DND-41 (cell line): ENCODE measurements at regions not wholly inside any gene's neighbourhood (a gene's known extent, or its start where the extent isn't known, plus 50 kb on each side); places are given as distances from the start of the nearest gene placed in this dataset.
A peak's percentile ranks its signal among the peaks of the same experiment; 100 is the strongest.

Source experiments
- ATAC-seq: fragments of 200-7000 bp; cut with Tn5 transposase; 3 replicates; pipeline ENCODE4 v1.9.1; 2021; ENCODE audit warnings: low read depth; ENCODE audit not compliant: insufficient read depth
- DNase-seq: peaks from one replicate; pipeline ENCODE4 v3.0.0-alpha.2; 2020
- H2AFZ ChIP-seq: 2 replicates; pipeline ENCODE4 v1.6.0; 2012; ENCODE audit warnings: low read depth, low read length
- H3K27ac ChIP-seq: 2 replicates; pipeline ENCODE4 v1.5.1; 2012; ENCODE audit warnings: low read length, inconsistent platforms
- H3K27me3 ChIP-seq: fragments of 200-600 bp; sonication (generic); 2 replicates; pipeline ENCODE4 v1.6.0; 2012; ENCODE audit warnings: low read length, mild to moderate bottlenecking, inconsistent platforms; ENCODE audit not compliant: insufficient read depth, poor library complexity
- H3K36me3 ChIP-seq: 2 replicates; pipeline ENCODE4 v1.5.1; 2012; ENCODE audit warnings: low read length, inconsistent platforms; ENCODE audit not compliant: insufficient read depth
- H3K4me1 ChIP-seq: 2 replicates; pipeline ENCODE4 v1.5.1; 2012; ENCODE audit warnings: mild to moderate bottlenecking, low read length; ENCODE audit not compliant: insufficient read depth
- H3K4me2 ChIP-seq: 2 replicates; pipeline ENCODE4 v1.6.0; 2012; ENCODE audit warnings: mild to moderate bottlenecking, moderate library complexity, low read length, inconsistent platforms; ENCODE audit not compliant: insufficient read depth
- H3K4me3 ChIP-seq, 2 experiments: fragments of 200-600 bp in 1 of 2; shearing (Covaris generic) in 1 of 2; 2 replicates each; pipeline ENCODE4 v1.5.1; 2012 to 2016; ENCODE audit warnings: inconsistent platforms in 2 of 2, low read length in 2 of 2, mild to moderate bottlenecking in 2 of 2, low read depth in 1 of 2, moderate library complexity in 1 of 2
- H3K79me2 ChIP-seq: 2 replicates; pipeline ENCODE4 v1.6.0; 2012; ENCODE audit warnings: low read length, inconsistent platforms; ENCODE audit not compliant: insufficient read depth
- H3K9ac ChIP-seq: 2 replicates; pipeline ENCODE4 v1.6.0; 2012; ENCODE audit warnings: low read depth, mild to moderate bottlenecking, inconsistent platforms, low read length, moderate library complexity
- H3K9me3 ChIP-seq: 2 replicates; pipeline ENCODE4 v1.5.1; 2012; ENCODE audit warnings: low read length, moderate library complexity, mild to moderate bottlenecking, inconsistent platforms; ENCODE audit not compliant: insufficient read depth, severe bottlenecking
- H4K20me1 ChIP-seq: 2 replicates; pipeline ENCODE4 v1.6.0; 2012; ENCODE audit warnings: low read length; ENCODE audit not compliant: insufficient read depth
- EZH2 ChIP-seq: IDR thresholded peaks from 3 replicates; pipeline ENCODE4 v1.6.1; 2012; ENCODE audit warnings: borderline replicate concordance, low read depth, mild to moderate bottlenecking, moderate library complexity, low read length, inconsistent platforms; ENCODE audit not compliant: severe bottlenecking
- TF ChIP-seq, protein P1 (sequence below): IDR thresholded peaks from 2 replicates; pipeline ENCODE4 v1.5.1; 2012; ENCODE audit warnings: borderline replicate concordance, low read length, moderate library complexity, mild to moderate bottlenecking; ENCODE audit not compliant: poor library complexity, severe bottlenecking; ENCODE audit errors: extremely low read depth

DNA sequence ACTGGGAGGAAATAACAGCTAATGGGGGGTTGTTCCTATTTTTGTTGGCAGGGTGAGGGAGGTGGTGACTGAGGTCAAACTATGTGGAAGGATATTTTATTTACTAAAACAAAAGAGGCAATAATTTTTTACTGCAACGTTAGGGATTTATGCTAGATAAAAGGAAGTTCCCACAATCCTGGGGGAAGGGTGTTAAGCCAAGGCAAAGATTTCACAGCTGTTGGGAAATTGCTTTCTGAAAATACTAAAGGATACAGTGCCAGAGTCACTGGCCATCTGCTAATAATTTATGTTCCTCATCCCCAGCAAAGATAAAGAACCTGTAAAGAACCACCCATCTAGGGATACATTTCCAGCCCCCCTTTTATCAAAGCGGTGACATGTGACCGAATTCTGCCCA, 756.0 kb upstream of the RBFOX1 start:
- Histone ChIP-seq H3K27me3 (no peaks in the 10 kb centered on the region), H3K79me2 (no peaks in the 10 kb centered on the region), H3K27ac (no peak overlapping the region), H3K4me2 (no peak overlapping the region), H4K20me1 (no peaks in the 10 kb centered on the region), H3K9ac (no peak overlapping the region), H3K36me3 (no peaks in the 10 kb centered on the region), H2AFZ (no peak overlapping the region), H3K4me1 (no peaks in the 10 kb centered on the region), H3K9me3 (no peaks in the 10 kb centered on the region), H3K4me3 (no peak overlapping the region)
- TF ChIP-seq EZH2: no peak
- TF ChIP-seq, protein P1, sequence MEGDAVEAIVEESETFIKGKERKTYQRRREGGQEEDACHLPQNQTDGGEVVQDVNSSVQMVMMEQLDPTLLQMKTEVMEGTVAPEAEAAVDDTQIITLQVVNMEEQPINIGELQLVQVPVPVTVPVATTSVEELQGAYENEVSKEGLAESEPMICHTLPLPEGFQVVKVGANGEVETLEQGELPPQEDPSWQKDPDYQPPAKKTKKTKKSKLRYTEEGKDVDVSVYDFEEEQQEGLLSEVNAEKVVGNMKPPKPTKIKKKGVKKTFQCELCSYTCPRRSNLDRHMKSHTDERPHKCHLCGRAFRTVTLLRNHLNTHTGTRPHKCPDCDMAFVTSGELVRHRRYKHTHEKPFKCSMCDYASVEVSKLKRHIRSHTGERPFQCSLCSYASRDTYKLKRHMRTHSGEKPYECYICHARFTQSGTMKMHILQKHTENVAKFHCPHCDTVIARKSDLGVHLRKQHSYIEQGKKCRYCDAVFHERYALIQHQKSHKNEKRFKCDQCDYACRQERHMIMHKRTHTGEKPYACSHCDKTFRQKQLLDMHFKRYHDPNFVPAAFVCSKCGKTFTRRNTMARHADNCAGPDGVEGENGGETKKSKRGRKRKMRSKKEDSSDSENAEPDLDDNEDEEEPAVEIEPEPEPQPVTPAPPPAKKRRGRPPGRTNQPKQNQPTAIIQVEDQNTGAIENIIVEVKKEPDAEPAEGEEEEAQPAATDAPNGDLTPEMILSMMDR: no peak
- ATAC-seq: no peak
- no peak for DNase-seq

DNA sequence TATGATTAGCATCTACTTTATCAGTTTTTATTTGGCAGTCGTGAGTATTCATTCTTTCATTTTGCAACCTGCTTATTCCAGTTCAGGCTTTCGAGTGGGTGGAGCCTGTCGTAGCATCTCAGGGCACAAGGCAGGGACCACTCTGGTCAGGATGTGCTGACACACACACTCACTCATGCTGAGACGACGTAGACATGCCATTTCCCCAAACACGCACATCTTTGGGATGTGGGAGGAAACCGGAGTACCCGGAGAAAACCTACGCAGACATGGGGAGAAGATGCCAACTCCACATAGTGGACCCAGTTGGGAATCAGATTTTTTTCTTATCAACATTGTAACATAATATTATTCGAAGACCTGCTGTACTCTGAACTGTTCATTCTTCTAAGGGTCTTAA, 756.5 kb upstream of the RBFOX1 start:
- ATAC-seq: no peak
- H3K4me2 ChIP-seq: no peak overlapping the region
- TF ChIP-seq, protein P1: no peak
- TF ChIP-seq EZH2: no peak

DNA sequence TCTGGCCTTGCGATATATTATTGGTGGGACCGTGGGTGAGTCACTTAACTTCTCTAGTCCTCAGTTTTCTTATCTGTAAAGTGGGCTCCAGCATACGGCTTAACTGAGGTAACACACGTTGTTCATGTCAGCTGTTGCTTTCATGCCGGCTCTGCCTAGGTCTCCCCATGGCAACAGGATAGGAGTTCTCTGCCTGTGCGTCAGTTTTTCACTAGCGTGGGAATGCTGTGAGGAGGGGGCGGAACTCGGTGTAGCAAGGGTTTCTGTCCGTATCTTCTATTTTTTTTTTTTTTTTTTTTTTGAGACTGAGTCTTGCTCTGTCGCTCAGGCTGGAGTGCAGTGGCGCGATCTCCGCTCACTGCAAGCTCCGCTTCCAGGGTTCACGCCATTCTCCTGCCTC, 758.5 kb upstream of the RBFOX1 start:
- H3K4me1 ChIP-seq: no peaks in the 10 kb centered on the region
- no peak overlapping the region for H3K9ac ChIP-seq
- H3K9me3 ChIP-seq: no peaks in the 10 kb centered on the region
- H3K79me2 ChIP-seq: no peaks in the 10 kb centered on the region
- no peaks in the 10 kb centered on the region for H3K27me3 ChIP-seq
- no peaks in the 10 kb centered on the region for H4K20me1 ChIP-seq
- TF ChIP-seq EZH2: no peak
- TF ChIP-seq, protein P1: no peak
- no peak overlapping the region for H3K4me2 ChIP-seq
- DNase-seq (no peak), ATAC-seq (no peak)
- H3K36me3 ChIP-seq: no peaks in the 10 kb centered on the region
- no peak overlapping the region for H3K27ac ChIP-seq
- no peak overlapping the region for H3K4me3 ChIP-seq
- no peak overlapping the region for H2AFZ ChIP-seq

More for the DNA sequence above, 756.5 kb upstream of the RBFOX1 start:
- no peaks in the 10 kb centered on the region for H4K20me1 ChIP-seq
- no peaks in the 10 kb centered on the region for H3K9me3 ChIP-seq
- no peak overlapping the region for H3K9ac ChIP-seq
- no peak overlapping the region for H2AFZ ChIP-seq
- H3K79me2 ChIP-seq: no peaks in the 10 kb centered on the region
- no peak overlapping the region for H3K27ac ChIP-seq
- no peaks in the 10 kb centered on the region for H3K4me1 ChIP-seq
- H3K4me3 ChIP-seq: no peak overlapping the region
- no peak for DNase-seq
- H3K27me3 ChIP-seq: no peaks in the 10 kb centered on the region
- no peaks in the 10 kb centered on the region for H3K36me3 ChIP-seq

DNA sequence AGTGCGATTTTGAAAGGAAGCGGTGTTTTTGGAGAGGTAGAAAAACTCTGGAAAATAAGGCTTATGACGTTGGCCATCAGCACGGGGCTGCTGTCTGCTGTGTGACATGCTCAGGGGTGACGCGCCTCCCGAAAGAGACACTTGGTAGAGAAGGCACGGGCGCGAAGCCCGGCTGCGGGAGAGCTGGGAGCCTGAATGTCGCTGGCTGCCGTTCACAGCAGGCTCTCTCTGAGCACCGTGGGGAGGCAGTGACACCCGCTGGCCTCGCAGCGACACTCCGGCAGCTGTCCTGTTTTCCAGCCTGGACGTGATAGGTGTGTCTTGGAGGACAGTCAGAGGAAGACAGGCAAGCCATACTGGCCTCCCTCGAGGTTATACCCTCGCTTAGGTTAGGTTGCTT, 759.1 kb upstream of the RBFOX1 start:
- DNase-seq (no peak), ATAC-seq (no peak)
- Histone ChIP-seq H3K4me1 (no peaks in the 10 kb centered on the region), H3K27ac (no peak overlapping the region), H3K4me2 (no peak overlapping the region), H3K27me3 (no peaks in the 10 kb centered on the region), H3K36me3 (no peaks in the 10 kb centered on the region), H3K9ac (no peak overlapping the region), H2AFZ (no peak overlapping the region), H3K4me3 (no peak overlapping the region), H4K20me1 (no peaks in the 10 kb centered on the region), H3K79me2 (no peaks in the 10 kb centered on the region), H3K9me3 (no peaks in the 10 kb centered on the region)
- TF ChIP-seq, protein P1: peak; percentile 21
- no peak for TF ChIP-seq EZH2
